RWPE1 (cell line): ENCODE measurements at regions not wholly inside any gene's neighbourhood (a gene's known extent, or its start where the extent isn't known, plus 50 kb on each side); places are given as distances from the start of the nearest gene placed in this dataset.
A peak's percentile ranks its signal among the peaks of the same experiment; 100 is the strongest.
"Not testable (repeated sequence)": the region's sequence is repeated elsewhere in the genome, so short reads cannot be mapped to it uniquely, and the experiment has no call there.

Source experiments
- CTCF ChIA-PET: fragments of 350-600 bp; sonication (Branson Sonifier 250); formaldehyde crosslinking; extraction: SDS; loops from one replicate; lab custom pipeline; 2021; lab: Yijun Ruan, JAX
- POLR2A ChIA-PET: fragments of 400-600 bp; formaldehyde crosslinking; extraction: SDS; loops from one replicate; lab custom pipeline; 2020; ENCODE audit warnings: antibody characterized with exemption; ENCODE audit not compliant: low non-redundant PET; lab: Yijun Ruan, JAX
- DNase-seq: peaks from one replicate; pipeline ENCODE4 v3.0.0; 2012; ENCODE audit warnings: low spot score
- H3K27ac ChIP-seq: fragments of 450-650 bp; 2 replicates; pipeline ENCODE4 v1.5.1; 2017
- CTCF ChIP-seq: fragments of 450-650 bp; conservative IDR thresholded peaks from 2 replicates; pipeline ENCODE4 v1.5.1; 2017; ENCODE audit warnings: low read depth, mild to moderate bottlenecking

GRCh38 chr15:31607656-31608055, 281.0 kb downstream of the KLF13 start:
- DNase-seq, result no peak
- TF ChIP-seq CTCF, result no peak
- no peak overlapping the region for H3K27ac ChIP-seq
- CTCF ChIA-PET, result interaction anchor here (0.5 kb wide), 1 partner anchor 33 kb away, joined by 3 read pairs; no protein-coding TSS in a partner anchor
- POLR2A ChIA-PET, result no interaction called here

- TF ChIP-seq CTCF, result no peak
- CTCF ChIA-PET, result interaction anchor here (0.9 kb wide), 1 partner anchor 119 kb away, joined by 3 read pairs; no protein-coding TSS in a partner anchor
- no peak for DNase-seq
These were observed 282.6 kb downstream of the KLF13 start for GRCh38 chr15:31609258-31609681.

GRCh38 chr15:31609906-31610305, 283.3 kb downstream of the KLF13 start:
- no peak for DNase-seq
- POLR2A ChIA-PET, result no interaction called here
- no peak for TF ChIP-seq CTCF
- H3K27ac ChIP-seq, result no peak overlapping the region
- CTCF ChIA-PET, result no interaction called here

More at GRCh38 chr15:31609258-31609681, 282.6 kb downstream of the KLF13 start:
- H3K27ac ChIP-seq, result peak overlapping the region; percentile 14
- POLR2A ChIA-PET, result no interaction called here

GRCh38 chr15:31615643-31616415, 289.2 kb downstream of the KLF13 start:
- no peak for DNase-seq
- no peak overlapping the region for H3K27ac ChIP-seq
- ChIA-PET POLR2A (no interaction called here), CTCF (no interaction called here)
- TF ChIP-seq CTCF, result no peak

GRCh38 chr15:31623297-31623696, 296.7 kb downstream of the KLF13 start:
- CTCF ChIA-PET, POLR2A ChIA-PET, DNase-seq, H3K27ac ChIP-seq: not testable (repeated sequence)

- DNase-seq, H3K27ac ChIP-seq, CTCF ChIA-PET, POLR2A ChIA-PET: not testable (repeated sequence)
These were observed 297.5 kb downstream of the KLF13 start for GRCh38 chr15:31624115-31624514.

GRCh38 chr15:31635715-31636114, 309.1 kb downstream of the KLF13 start:
- CTCF ChIA-PET, DNase-seq, POLR2A ChIA-PET, H3K27ac ChIP-seq: not testable (repeated sequence)

GRCh38 chr15:31636911-31637310, 310.3 kb downstream of the KLF13 start:
- H3K27ac ChIP-seq, DNase-seq, CTCF ChIA-PET, POLR2A ChIA-PET: not testable (repeated sequence)

- DNase-seq, H3K27ac ChIP-seq, CTCF ChIA-PET, POLR2A ChIA-PET: not testable (repeated sequence)
These were observed 317.3 kb downstream of the KLF13 start for GRCh38 chr15:31643955-31644354.

- H3K27ac ChIP-seq, POLR2A ChIA-PET, CTCF ChIA-PET, DNase-seq: not testable (repeated sequence)
These were observed 318.1 kb downstream of the KLF13 start for GRCh38 chr15:31644761-31645160.

- H3K27ac ChIP-seq, POLR2A ChIA-PET, DNase-seq, CTCF ChIA-PET: not testable (repeated sequence)
These were observed 320.7 kb downstream of the KLF13 start for GRCh38 chr15:31647337-31647826.

GRCh38 chr15:31649634-31650033, 323.0 kb downstream of the KLF13 start:
- DNase-seq, CTCF ChIA-PET, POLR2A ChIA-PET, H3K27ac ChIP-seq: not testable (repeated sequence)
